GM23248 (cell line): ENCODE measurements at regions not wholly inside any gene's neighbourhood (a gene's known extent, or its start where the extent isn't known, plus 50 kb on each side); places are given as distances from the start of the nearest gene placed in this dataset.

Source experiments
- DNase-seq: peaks from one replicate; pipeline ENCODE4 v3.0.0-alpha.2; 2015
- H2AFZ ChIP-seq: fragments of 200-600 bp; sonication (generic); 2 replicates; pipeline ENCODE4 v1.6.1; 2016; ENCODE audit warnings: antibody characterized with exemption
- H3F3A ChIP-seq: fragments of 200-600 bp; sonication (generic); 2 replicates; pipeline ENCODE4 v1.6.1; 2016; ENCODE audit warnings: mild to moderate bottlenecking, antibody characterized with exemption, mixed run types; ENCODE audit not compliant: insufficient read depth
- H3K27ac ChIP-seq: fragments of 200-600 bp; sonication (generic); 2 replicates; pipeline ENCODE4 v1.5.1; 2016; ENCODE audit warnings: mild to moderate bottlenecking
- H3K27me3 ChIP-seq: fragments of 200-600 bp; sonication (generic); replicated peaks from 2 replicates; pipeline ENCODE4 v1.6.1; 2016; ENCODE audit warnings: mild to moderate bottlenecking; ENCODE audit not compliant: insufficient read depth
- H3K36me3 ChIP-seq: fragments of 200-600 bp; sonication (generic); 2 replicates; pipeline ENCODE4 v1.6.1; 2016; ENCODE audit warnings: low read depth, mild to moderate bottlenecking
- H3K4me1 ChIP-seq: fragments of 200-600 bp; sonication (generic); 2 replicates; pipeline ENCODE4 v1.6.1; 2016; ENCODE audit warnings: mild to moderate bottlenecking; ENCODE audit not compliant: insufficient read depth
- H3K4me2 ChIP-seq: fragments of 200-600 bp; sonication (generic); one replicate; pipeline ENCODE4 v1.6.1; 2016; ENCODE audit warnings: mild to moderate bottlenecking; ENCODE audit not compliant: unreplicated experiment
- H3K4me3 ChIP-seq: fragments of 200-600 bp; sonication (generic); 2 replicates; pipeline ENCODE4 v1.5.1; 2016; ENCODE audit warnings: mild to moderate bottlenecking
- H3K79me2 ChIP-seq: fragments of 200-600 bp; sonication (generic); 2 replicates; pipeline ENCODE4 v1.6.1; 2016; ENCODE audit warnings: mild to moderate bottlenecking; ENCODE audit not compliant: insufficient read depth
- H3K9ac ChIP-seq: fragments of 200-600 bp; sonication (generic); 2 replicates; pipeline ENCODE4 v1.6.1; 2016; ENCODE audit warnings: mild to moderate bottlenecking
- H3K9me2 ChIP-seq: fragments of 200-600 bp; sonication (generic); 2 replicates; pipeline ENCODE4 v1.6.1; 2016; ENCODE audit warnings: mixed run types, mild to moderate bottlenecking, moderate library complexity; ENCODE audit not compliant: insufficient read depth
- H3K9me3 ChIP-seq: fragments of 200-600 bp; sonication (generic); one replicate; pipeline ENCODE4 v1.6.1; 2017; ENCODE audit warnings: low read depth
- H4K20me1 ChIP-seq: fragments of 200-600 bp; sonication (generic); 2 replicates; pipeline ENCODE4 v1.6.0; 2016; ENCODE audit not compliant: insufficient read depth
- EZH2 ChIP-seq: fragments of 200-600 bp; sonication (generic); IDR thresholded peaks from 2 replicates; pipeline ENCODE4 v1.6.1; 2018; ENCODE audit warnings: antibody characterized with exemption, mild to moderate bottlenecking; ENCODE audit not compliant: insufficient read depth, poor library complexity, severe bottlenecking
- EZH2phosphoT487 ChIP-seq: fragments of 200-600 bp; sonication (generic); IDR thresholded peaks from 2 replicates; pipeline ENCODE4 v1.6.1; 2018; ENCODE audit warnings: antibody characterized with exemption, moderate library complexity, mild to moderate bottlenecking, low read depth; ENCODE audit not compliant: insufficient read depth
- WGBS, 2 experiments: methylation state at CpG; one replicate each; pipeline ENCODE4 v1.1.6; 2015 to 2017; ENCODE audit warnings: low lambda C conversion rate in 2 of 2, low coverage in 1 of 2; ENCODE audit errors: missing lambda C conversion rate in 2 of 2; 5-methylcytosine and 5-hydroxymethylcytosine counted together
- in situ Hi-C: fragments of 300-500 bp; cut with MboI; formaldehyde crosslinking; loops from 2 replicates; pipeline ENCODE4 v1.15.0; 2020

DNA sequence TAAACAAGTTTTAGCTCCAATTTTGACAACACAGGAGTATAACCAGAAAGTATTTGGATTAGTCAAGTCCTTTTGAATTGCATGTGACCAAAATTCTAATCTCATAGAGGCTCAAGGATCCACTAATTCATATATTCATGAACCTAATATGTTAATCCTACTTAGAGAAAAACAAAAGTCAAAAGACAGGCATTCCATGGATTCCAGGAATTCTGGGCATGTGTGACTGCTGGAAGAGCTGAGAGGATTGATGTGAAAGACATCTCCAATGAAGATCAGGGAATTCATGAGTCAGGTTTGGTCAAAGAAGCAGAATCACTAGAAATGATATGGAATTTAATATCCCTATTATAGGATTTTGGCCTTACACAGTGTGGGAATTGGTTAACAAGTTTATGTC, 1494.6 kb upstream of the DDX18 start:
- TF ChIP-seq EZH2 (no peak), EZH2phosphoT487 (no peak)
- in situ Hi-C loops: no loop called here
- DNase-seq: no peak
- Histone ChIP-seq H3K36me3 (no peaks in the 10 kb centered on the region), H3K4me1 (no peaks in the 10 kb centered on the region), H3K79me2 (no peaks in the 10 kb centered on the region), H3K9ac (no peak overlapping the region), H3K27ac (no peak overlapping the region), H3K27me3 (no peaks in the 10 kb centered on the region), H3K4me2 (no peak overlapping the region), H3K4me3 (no peak overlapping the region), H4K20me1 (no peaks in the 10 kb centered on the region), H3F3A (no peaks in the 10 kb centered on the region), H3K9me3 (no peaks in the 10 kb centered on the region), H3K9me2 (no peaks in the 10 kb centered on the region), H2AFZ (no peak overlapping the region)

DNA sequence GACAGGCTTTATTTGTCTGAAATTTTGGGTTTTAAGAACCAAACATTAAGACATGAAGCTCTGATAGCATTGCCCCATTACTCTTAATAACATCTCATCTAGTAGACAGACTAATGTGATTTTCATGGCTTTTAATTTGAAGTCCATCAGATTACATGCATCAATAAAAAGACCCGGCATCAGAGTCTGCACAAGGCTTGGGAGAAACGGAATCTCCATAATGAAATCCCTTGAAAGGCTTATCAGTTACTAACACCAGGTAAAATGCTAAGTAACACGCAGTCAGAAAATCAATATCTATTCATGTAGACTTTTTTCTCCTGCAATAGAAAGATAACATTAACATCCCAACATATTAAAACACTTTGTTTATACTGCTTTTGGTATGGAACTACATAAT, 1485.2 kb upstream of the DDX18 start:
- in situ Hi-C loops: no loop called here
- H3K9me2 ChIP-seq: no peaks in the 10 kb centered on the region
- no peaks in the 10 kb centered on the region for H3K9me3 ChIP-seq
- no peak overlapping the region for H2AFZ ChIP-seq
- H4K20me1 ChIP-seq: no peaks in the 10 kb centered on the region
- no peak overlapping the region for H3K4me2 ChIP-seq
- H3K79me2 ChIP-seq: no peaks in the 10 kb centered on the region
- no peak overlapping the region for H3K9ac ChIP-seq
- no peak overlapping the region for H3K4me3 ChIP-seq
- TF ChIP-seq EZH2 (no peak), EZH2phosphoT487 (no peak)
- no peaks in the 10 kb centered on the region for H3F3A ChIP-seq
- no peaks in the 10 kb centered on the region for H3K36me3 ChIP-seq
- H3K27me3 ChIP-seq: no peaks in the 10 kb centered on the region
- no peaks in the 10 kb centered on the region for H3K4me1 ChIP-seq
- no peak overlapping the region for H3K27ac ChIP-seq
- DNase-seq: no peak
- 15 to 21% methylated on average over 3 of the region's 3 CpGs for WGBS, 2 experiments

DNA sequence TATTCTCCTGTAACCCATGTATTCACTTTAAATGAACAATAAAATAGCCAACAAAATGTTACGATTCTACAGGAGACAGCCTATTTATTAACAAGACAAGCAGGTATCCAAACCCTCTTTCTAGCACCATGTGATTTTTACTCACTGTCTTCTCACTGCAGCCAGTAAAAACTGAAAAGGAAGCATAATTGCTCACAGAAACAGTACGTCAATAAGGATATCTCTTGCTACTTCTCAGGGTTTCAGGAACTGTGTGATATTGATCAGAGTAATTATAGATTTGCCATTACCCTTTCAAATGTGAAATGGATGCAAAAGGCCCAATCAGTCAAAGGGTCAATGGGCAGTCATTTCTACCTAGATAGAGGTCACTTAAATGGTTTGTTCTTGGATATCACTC, 1473.8 kb upstream of the DDX18 start:
- no peaks in the 10 kb centered on the region for H3K36me3 ChIP-seq
- no peak overlapping the region for H2AFZ ChIP-seq
- no peak overlapping the region for H3K4me3 ChIP-seq
- no peak overlapping the region for H3K27ac ChIP-seq
- no peaks in the 10 kb centered on the region for H3K9me3 ChIP-seq
- no peaks in the 10 kb centered on the region for H3F3A ChIP-seq
- H4K20me1 ChIP-seq: no peaks in the 10 kb centered on the region
- H3K4me2 ChIP-seq: no peak overlapping the region
- H3K27me3 ChIP-seq: no peaks in the 10 kb centered on the region
- in situ Hi-C loops: no loop called here
- no peaks in the 10 kb centered on the region for H3K79me2 ChIP-seq
- TF ChIP-seq EZH2 (no peak), EZH2phosphoT487 (no peak)
- no peak overlapping the region for H3K9ac ChIP-seq
- no peaks in the 10 kb centered on the region for H3K9me2 ChIP-seq
- H3K4me1 ChIP-seq: no peaks in the 10 kb centered on the region
- WGBS, 2 experiments: 7 to 9% methylated on average over 2 of the region's 2 CpGs
- no peak for DNase-seq

DNA sequence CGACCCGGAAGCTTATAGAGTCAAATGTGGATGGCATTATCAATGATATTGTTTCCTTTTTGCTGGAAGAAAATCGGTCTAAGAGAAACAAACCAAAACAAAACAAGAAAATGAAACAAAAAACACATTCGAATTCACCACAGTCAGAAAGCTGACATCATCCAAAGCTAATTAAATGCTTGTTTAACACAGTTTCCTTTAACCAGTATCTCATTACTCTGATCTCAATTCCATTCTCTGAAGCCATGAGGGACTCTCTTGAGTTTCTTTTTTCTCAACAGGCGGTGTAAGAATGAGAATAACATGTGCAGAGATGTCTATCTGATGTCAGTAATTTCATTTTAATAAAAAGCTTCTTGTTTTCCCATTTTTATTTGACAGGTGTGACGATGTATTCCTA, 1448.3 kb upstream of the DDX18 start:
- in situ Hi-C loops: no loop called here
- Histone ChIP-seq H3F3A (no peaks in the 10 kb centered on the region), H2AFZ (no peak overlapping the region), H3K79me2 (no peaks in the 10 kb centered on the region), H3K9me3 (no peaks in the 10 kb centered on the region), H3K36me3 (no peaks in the 10 kb centered on the region), H4K20me1 (no peaks in the 10 kb centered on the region), H3K9ac (no peak overlapping the region), H3K4me1 (no peaks in the 10 kb centered on the region), H3K27ac (no peak overlapping the region), H3K4me2 (no peak overlapping the region), H3K27me3 (no peaks in the 10 kb centered on the region), H3K4me3 (no peak overlapping the region), H3K9me2 (no peaks in the 10 kb centered on the region)
- no peak for DNase-seq
- WGBS, 2 experiments: 12 to 13% methylated on average over 6 of the region's 6 CpGs
- TF ChIP-seq EZH2phosphoT487: no peak
- no peak for TF ChIP-seq EZH2

DNA sequence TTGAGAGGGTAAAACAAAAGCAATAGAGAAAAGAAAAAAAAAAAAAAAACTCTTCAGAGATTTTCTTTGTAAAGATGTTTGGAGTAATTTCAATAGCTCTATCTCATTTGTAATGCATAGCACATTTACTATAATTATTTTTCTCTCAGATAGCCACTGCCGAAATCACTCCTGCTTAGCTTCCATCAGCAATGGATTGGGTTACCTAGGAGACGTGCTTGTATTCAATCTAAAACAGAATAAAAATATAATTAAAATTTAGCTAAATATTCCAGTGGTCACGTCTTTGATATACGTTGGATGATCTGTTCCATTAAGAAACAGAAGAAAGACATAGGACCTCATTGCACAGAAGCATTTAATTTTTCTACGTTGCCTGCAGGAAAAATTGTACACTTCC, 1435.7 kb upstream of the DDX18 start:
- Histone ChIP-seq H3F3A (no peaks in the 10 kb centered on the region), H3K9me3 (no peaks in the 10 kb centered on the region), H3K4me3 (no peak overlapping the region), H3K9me2 (no peaks in the 10 kb centered on the region), H3K27ac (no peak overlapping the region), H3K9ac (no peak overlapping the region), H3K27me3 (no peaks in the 10 kb centered on the region), H2AFZ (no peak overlapping the region), H3K79me2 (no peaks in the 10 kb centered on the region), H3K4me2 (no peak overlapping the region), H3K36me3 (no peaks in the 10 kb centered on the region), H4K20me1 (no peaks in the 10 kb centered on the region), H3K4me1 (no peaks in the 10 kb centered on the region)
- 13 to 18% methylated on average over 5 of the region's 5 CpGs for WGBS, 2 experiments
- no peak for TF ChIP-seq EZH2phosphoT487
- no peak for TF ChIP-seq EZH2
- DNase-seq: no peak
- in situ Hi-C loops: no loop called here
